ENCODE measurements at regions not wholly inside any gene's neighbourhood (a gene's known extent, or its start where the extent isn't known, plus 50 kb on each side); places are given as distances from the start of the nearest gene placed in this dataset.

GRCh38 chr2:8004250-8004681 is 677.6 kb upstream of the ID2 start (continued):
- TF ChIP-seq GATAD2B (IDR thresholded peaks at IDR 0.05; ENCODE audit: borderline replicate concordance): no peak
- no peak for TF ChIP-seq EZH2 (IDR thresholded peaks at IDR 0.05; ENCODE audit: borderline replicate concordance, low read depth, low read length)
- TF ChIP-seq ZNF445 (CRISPR knock-in tag; IDR thresholded peaks at IDR 0.05; ENCODE audit: low read depth): no peak
- peak; percentile 97 for TF ChIP-seq KHSRP (IDR thresholded peaks at IDR 0.05)
- TF ChIP-seq ZNF511 (CRISPR knock-in tag; IDR thresholded peaks at IDR 0.05): no peak
- TF ChIP-seq CC2D1A (IDR thresholded peaks at IDR 0.05): peak; percentile 68; the same call in 1 of the 2 replicates
- no peak for TF ChIP-seq HNRNPH1 (optimal IDR thresholded peaks at IDR 0.05; ENCODE audit: low read depth, low read length)
- no peak for TF ChIP-seq KLF13 (tag; IDR thresholded peaks at IDR 0.05; ENCODE audit: borderline replicate concordance, low read depth)
- peak; percentile 93 for TF ChIP-seq CCNT2 (IDR thresholded peaks at IDR 0.05; ENCODE audit: borderline replicate concordance, extremely low read depth, insufficient read length, low read depth, low read length)
- TF ChIP-seq SNRNP70 (optimal IDR thresholded peaks at IDR 0.05; ENCODE audit: low read depth, low read length): no peak
- no peak for TF ChIP-seq MCM7 (IDR thresholded peaks at IDR 0.05)
- TF ChIP-seq RBM15 (IDR thresholded peaks at IDR 0.05; ENCODE audit: insufficient read depth, low read length): no peak
- TF ChIP-seq SLC30A9 (CRISPR knock-in tag; IDR thresholded peaks at IDR 0.05): no peak
- no peak for TF ChIP-seq HDAC8 (tag; IDR thresholded peaks at IDR 0.05)
- no peak for TF ChIP-seq ZNF324 (CRISPR knock-in tag; IDR thresholded peaks at IDR 0.05)
- TF ChIP-seq ZSCAN29 (IDR thresholded peaks at IDR 0.05): no peak
- TF ChIP-seq ZBTB11 (CRISPR knock-in tag; IDR thresholded peaks at IDR 0.05): peak in 1 of 3 experiments; percentile 50; a peak in 1 of 6 replicates
- TF ChIP-seq TEAD2 (tag; IDR thresholded peaks at IDR 0.05): no peak
- peak; percentile 75 to 88 for TF ChIP-seq TRIM24 (IDR thresholded peaks at IDR 0.05)
- TF ChIP-seq MIER1 (IDR thresholded peaks at IDR 0.05; ENCODE audit: low read depth): no peak
- no peak for TF ChIP-seq ETV6 (IDR thresholded peaks at IDR 0.05; ENCODE audit: borderline replicate concordance in 1 of 2, low read depth in 2 of 2, low read length in 1 of 2)
- TF ChIP-seq ETV6 (CRISPR knock-in tag; IDR thresholded peaks at IDR 0.05; ENCODE audit: borderline replicate concordance): no peak
- no peak for TF ChIP-seq E2F1 (CRISPR knock-in tag; IDR thresholded peaks at IDR 0.05)
- peak; percentile 88 for TF ChIP-seq SMARCC2 (IDR thresholded peaks at IDR 0.05; ENCODE audit: low read depth)
- TF ChIP-seq ZNF717 (CRISPR knock-in tag; IDR thresholded peaks at IDR 0.05): no peak
- TF ChIP-seq USF1 (CRISPR knock-in tag; IDR thresholded peaks at IDR 0.05): no peak

Data from K562 (cell line).